DMS53 treated with DMSO at 0.1 percent for 48 hours (cell line): ENCODE measurements at regions not wholly inside any gene's neighbourhood (a gene's known extent, or its start where the extent isn't known, plus 50 kb on each side); places are given as distances from the start of the nearest gene placed in this dataset.

Experiments
- DNase-seq: peaks from one replicate; lab custom pipeline; 2025; ENCODE audit not compliant: unreplicated experiment; lab: John Stamatoyannopoulos, UW

DNA sequence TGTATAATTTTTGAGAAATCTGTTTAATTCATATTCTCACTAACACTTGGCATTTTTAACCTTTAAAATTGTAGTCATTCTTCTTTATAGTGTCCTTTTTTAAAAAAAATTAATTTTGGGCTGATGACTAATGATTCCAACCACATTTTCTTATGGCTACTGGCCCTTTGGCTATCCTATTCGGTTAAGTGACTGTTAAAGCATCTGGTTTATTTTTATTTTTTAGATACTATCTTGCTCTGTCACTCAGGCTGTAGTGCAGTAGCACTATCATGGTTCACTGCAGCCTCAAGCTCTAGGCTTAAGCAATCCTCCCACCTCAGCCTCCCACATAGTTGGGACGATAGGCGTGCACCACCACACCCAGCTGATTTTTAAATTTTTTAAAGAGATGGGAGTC lies 723.2 kb upstream of the CXADR start:
- DNase-seq, result no peak

DNA sequence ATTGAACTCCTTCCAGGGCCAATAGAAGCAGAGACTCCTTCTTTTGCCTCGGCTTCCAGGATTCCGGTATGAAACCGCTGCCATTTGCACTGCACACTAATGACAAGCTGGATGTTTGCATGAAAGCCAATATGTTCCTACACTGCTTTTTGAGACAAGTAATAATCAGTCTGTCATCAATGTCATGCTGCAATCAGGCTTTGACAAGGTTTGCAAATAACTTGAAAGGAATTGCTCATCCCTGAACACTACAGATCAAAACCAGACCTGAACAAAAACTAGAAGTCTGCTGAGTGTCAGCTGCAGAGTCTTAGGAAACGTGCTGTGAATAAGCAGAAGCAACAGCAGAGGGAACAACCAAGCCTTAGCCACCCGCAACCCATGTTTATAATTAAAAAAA lies 720.7 kb upstream of the CXADR start:
- no peak for DNase-seq

DNA sequence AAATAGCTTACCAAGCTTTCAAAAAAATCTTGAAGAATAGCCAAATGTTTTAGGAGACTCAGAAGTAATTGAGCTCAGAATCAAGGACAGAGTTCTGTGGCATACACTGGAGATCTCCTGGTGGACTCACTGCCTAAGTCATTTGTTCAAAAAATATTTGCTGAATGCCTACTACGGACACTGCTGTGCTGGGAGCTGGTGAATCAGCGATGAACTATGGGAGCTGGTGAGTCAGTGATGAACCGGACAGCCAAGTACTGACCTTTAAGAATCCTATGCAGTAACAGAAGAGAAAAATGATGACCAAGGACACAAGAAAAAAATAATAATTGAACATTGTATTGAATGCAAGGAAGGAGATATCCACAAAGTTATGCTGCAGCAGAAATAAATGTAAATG lies 717.9 kb upstream of the CXADR start:
- no peak for DNase-seq

DNA sequence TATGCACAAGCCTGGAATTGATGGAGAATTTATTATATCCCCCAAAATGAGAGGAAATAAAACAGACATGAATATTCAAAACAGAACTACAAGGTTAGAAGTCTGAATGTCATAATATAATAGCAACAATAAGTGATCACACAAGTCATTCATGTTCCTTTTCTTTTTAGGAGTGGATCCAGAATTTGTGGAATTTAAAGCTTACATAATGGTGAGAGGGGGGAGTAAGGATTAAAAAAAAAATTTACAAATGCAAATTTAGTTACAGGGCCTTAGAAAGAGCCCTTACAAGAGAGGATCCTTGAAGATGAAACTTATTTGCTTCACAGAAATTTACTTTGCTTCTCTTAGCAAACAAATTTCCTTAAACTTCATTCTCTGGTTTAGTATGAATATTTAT lies 716.1 kb upstream of the CXADR start:
- DNase-seq, result no peak

DNA sequence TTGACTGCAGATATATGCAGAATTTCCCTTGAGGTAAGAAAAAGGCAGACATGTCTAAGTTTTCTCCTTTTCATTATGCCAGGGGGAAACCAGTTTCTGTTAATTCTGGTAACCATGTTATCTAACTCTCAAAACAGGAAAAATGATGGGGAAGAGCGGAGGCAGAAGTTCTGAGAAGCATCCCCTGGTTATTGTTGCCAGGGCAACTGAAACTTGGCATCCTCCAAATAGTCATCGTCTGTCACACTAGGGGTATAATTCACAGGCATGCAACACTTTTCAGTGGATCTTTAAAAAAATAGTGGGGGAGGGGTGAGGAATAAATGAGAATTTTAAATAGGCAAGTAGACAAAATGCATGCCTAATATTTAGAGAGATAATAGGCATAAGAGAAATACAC lies 715.3 kb upstream of the CXADR start:
- DNase-seq, result no peak

DNA sequence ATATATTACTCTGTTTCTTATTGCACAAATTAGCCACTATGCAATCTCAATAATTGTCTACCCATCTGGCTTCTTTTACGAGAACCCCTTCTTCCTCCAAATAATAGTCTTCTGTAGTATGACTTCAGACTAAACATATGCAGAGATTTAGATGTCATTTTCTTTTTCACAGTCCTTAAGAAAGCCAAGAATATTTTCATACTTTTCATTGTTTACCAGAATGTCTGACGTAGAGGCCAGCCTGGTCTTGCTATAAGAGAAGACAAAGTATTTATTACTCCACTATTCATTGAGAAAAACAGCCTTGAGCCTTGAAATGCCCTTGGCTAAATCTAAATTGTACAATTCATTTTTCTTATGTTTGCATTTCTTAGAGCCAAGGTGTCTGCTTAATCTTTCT lies 714.9 kb upstream of the CXADR start:
- no peak for DNase-seq

DNA sequence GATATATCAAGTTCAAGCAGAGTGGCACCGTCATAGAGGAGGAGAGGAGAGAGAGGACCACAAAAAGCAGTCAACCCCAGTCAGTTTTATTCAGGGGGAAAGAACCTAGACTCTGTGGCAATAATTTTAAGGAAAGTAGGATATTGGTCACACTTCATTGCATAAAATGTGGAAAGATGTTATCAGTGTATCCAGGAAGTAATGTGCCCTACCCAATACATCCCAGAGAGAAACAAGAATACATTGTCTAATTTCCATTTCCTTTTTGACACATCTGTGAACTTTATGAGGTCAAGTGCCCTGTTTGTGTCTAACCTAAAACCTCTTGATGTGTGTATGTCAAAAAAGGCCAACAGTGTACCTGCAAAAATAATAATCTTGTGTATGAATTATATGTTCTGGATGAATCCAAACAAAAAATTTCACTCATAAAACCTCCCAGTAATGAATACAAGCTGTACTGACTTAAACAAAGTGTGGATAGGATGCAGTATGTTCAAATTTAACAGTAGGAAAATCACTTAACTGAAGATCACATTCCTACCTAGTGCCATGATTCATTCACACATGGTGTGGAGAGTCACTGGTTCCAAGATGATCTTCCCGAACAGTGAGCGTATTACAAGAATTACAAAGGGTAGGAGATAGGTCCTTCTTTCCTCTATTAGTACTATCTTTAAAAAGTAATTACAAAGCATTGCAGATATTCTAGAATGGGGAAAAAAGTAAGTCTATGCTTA lies 712.1 kb upstream of the CXADR start:
- no peak for DNase-seq

DNA sequence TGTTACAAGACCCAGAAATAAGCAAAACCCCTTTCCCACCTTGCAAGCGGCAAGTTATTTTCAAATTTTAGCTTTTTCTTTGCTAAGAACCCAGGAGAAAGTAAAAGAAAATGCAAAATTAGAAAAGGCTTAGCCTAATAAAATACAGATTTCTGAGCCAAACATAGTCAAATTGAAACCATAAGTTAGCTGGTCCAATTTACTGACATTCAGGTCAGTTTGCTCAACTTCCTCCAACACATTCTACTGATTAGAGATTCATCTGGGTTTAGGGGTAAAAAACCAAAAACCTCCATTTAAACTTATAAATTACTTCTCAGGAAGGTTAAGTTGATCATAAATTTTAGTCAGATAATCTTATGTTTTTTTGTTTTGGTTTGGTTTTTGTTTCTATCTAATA lies 701.8 kb upstream of the CXADR start:
- no peak for DNase-seq

DNA sequence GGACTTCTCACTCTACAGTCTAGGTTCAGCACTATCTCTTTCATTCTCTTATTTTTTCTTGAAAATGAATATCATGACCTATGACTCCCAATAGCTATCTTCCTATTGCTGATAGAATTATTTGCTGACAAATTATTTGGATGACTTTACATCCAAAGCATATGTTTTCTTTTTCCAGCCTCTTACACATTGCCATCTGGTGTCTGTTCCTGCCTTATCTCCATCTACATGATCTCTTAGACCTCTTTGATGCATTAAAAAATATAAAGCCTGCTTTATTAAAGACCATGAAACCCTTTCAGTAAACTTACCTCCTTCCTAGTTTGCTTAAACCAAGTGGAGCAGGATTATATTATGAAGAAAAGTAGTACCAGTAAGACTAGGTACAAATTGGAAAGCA lies 700.9 kb upstream of the CXADR start:
- no peak for DNase-seq

DNA sequence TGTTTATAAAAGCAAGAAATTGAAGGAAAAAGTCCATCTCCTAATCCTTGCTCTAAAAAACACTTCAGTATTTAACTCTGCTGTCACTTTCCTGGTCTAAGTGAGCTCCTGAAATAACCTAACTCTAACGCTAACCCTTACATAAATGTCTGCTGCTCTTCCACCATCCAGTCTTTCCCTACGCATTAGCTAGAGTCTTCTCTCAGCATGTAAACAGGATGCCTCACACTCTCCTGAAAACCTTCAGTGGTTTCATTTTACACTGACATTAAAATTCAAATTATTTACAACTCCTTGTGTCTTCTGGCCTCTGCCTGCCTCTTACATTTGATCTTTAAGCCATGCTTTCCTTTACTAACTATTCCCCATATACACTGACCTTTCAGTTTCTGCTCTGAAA lies 697.6 kb upstream of the CXADR start:
- DNase-seq, result no peak

DNA sequence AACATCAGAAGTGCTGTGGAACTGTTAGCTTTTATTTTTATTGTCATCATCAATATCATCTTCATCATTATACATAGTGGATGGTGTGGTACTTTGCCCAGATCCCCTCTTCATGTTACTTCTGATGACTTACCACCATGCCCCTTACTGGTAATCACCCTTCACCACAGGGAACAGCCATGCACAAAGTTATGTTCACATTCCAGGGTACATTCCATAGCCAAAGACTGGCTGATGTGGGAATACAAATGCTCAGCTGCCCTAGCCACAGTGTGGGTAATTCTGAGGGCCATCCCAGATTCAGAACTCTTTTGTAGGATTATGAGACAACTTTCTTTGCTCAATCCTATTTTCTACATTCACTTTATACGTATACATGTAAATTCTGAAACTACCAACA lies 691.3 kb upstream of the CXADR start:
- no peak for DNase-seq

DNA sequence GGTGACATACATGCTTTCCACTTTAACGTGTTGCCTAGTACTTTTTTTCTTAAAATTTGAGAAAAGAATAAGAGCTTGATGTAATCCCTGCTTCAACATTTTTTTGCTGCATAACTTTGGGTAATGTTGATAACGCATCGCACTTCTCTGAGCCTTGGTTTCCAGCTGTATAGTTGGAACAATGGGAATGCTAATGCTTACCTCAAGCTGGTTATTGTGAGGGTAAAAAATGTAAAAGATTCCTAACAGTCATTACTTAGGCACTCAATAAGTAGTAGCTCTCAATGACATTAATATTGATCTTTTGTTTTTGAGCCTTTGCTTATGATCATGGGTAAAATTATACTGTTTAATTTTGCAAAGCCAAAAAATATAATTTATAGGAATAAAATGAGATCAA lies 683.3 kb upstream of the CXADR start:
- DNase-seq, result no peak

DNA sequence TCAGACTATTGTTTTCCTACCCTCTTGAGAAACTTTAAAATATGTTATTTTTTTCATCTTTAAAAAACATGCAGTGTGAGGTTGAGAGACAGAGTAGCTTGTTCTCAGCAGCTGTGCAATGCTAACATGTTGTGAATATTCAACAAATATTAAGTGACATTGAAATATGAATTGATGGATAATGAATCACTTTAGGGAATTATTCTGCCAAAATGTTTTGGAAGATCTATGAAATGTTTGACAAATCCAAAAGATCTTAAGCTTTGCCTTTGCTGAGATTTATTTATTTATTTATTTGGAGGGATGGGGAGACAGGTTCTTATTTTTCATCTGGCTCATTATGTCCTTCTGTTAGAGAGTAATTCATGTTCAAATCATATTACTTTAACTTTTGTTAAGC lies 680.1 kb upstream of the CXADR start:
- DNase-seq, result no peak

DNA sequence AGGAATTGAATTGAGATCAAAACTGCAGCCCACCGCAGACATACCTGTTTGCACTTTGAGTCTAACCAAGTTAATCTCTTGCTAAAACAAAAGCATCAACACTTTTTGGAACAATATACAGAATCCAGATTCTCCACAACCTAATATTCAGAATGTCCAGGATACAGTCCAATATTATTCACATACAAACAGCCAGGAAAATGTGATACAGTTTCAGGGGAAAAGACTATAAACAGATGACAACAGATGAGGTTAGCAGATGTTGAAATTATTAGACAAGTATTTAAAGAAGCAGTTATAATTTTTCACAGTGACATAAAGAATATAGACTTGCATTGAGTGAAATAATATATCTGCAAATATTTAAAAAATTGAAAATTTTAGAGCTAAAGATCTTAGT lies 678.1 kb upstream of the CXADR start:
- DNase-seq, result no peak

DNA sequence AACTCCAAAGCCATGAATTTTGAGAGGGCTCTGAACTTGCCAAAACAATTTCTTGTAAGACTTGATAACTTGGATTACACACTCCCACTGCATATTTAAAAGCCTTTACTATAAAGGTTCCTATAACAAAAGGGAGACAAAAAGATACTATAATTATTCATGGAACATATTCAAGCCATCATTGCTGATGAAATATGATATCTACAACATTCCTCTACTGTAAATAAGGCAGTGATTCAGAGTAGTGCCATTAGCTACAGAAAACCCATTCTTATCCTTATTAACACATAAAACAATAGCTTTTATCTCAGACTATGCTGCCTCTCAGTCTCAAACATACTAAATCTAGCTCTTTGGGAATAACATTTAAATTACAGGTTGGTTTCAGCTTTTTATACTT lies 675.5 kb upstream of the CXADR start:
- DNase-seq, result no peak

DNA sequence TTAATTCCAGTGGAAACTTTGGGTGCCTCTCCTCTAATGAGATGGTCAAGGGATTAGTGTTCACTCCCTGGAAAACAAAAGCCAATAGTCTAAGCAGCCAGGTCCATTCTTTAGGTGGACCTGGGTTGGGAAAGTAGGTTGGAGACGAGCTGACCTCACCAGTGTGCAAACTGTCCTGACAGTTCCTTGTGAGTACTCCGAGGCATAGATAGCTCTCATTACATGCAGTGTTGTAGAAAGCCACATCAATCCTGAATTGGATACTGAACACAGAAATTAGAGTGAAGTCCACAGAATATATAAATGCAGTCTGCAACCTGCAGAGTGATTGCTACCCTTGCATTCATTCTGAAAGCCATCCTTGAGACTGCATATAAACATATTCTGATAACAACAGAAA lies 675.1 kb upstream of the CXADR start:
- DNase-seq, result no peak

DNA sequence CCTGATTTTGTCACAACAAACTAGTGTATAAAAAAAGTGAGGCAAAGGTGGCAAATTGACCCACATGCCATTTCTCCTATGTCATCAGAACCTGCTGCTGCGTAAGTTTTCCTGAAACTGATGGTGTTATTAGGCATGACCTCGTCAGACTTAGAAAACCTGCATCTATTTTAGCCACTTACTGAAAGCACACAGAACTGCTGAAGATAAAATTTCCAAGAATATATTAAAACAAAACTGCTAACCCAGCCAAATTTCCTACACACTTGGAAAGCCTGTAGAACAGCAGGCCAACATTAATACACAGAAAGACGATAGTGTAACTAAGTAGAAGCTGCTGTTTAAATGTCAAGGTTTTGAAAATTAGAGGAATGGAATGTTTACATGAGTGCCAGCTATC lies 674.5 kb upstream of the CXADR start:
- no peak for DNase-seq

DNA sequence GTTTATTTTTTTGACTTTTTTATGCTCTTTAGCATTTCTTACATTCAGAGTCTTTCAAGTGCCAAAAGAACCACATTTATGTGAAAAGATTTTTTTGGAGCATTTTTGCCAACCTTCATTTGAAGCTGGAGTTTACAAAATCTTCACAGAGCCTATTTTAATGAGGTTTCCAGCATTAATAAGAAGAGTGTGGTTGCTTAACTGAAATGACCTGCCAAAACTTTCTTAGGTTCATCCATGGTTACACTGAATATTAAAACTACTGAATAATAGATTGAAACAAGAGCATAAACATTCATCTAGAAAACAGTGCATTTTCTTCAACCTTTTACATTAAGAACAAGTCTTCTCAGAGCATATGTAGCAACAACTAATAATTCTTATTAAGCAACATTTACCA lies 672.3 kb upstream of the CXADR start:
- DNase-seq, result no peak

DNA sequence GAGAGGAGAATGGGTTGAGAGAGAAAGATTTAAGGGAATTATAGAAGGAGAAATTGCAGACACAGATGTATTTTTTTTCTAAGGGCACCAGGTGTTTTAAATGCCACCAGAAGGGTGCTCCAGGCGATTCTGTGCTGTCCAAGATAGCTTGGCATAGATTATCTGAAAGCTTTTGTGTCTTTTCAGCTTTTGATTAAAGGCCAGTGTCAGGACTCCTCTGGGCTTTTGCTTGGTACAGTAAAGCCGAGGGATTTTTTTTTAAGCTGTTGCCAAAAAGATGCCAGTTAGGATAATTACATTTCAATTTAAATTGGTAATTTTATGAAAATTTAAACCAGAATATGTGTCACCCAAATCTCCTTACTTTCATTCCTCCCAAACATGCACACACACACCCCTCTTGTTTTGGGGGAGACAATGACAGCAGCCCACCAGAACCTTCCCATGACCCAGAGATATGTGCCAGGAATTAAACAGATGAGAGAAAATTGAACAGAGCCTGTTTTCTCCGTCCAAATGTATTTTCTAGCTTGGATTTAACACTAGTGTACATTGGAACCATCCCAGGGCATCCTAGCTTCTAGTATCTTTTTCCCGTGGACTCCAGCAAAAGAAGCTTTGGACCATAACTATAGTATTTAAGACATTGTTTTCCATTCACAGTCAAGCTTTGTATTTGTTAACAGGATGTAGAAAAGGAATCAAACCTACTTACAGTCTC lies 670.7 kb upstream of the CXADR start:
- no peak for DNase-seq

DNA sequence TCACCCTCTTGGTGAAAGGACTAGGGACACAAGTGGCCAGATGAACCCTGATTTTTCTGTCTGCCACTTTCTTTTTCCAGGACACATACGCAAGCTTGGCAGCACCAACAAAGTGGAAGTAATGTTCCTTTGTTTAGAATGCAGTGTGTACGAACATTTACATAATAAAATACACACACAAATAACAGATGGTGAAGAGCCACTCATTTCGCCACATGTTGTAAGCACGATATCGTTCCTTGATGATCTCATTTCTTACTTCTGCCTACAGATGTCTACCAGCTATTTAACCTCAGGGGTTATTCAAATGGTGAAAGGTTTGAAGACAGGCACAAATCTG lies 670.2 kb upstream of the CXADR start:
- DNase-seq, result no peak

DNA sequence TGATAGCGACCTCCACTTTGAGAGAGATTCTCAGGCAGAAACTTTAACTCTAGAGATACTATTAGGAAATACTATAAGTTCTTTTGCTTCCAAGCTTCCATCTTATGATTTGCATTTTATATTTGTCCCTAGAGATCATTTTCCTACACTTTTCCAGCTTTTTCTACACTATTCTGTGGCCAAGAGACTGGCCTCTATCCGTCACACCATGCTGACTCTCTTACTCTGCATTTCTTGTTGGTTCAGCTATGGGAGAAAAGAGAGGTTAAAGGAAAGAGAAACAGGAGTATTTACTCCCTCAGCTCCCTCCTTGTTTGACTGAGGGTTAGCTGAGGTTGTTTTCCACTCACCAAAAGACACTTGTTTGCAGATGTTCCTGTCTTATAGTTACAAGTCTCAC lies 665.6 kb upstream of the CXADR start:
- no peak for DNase-seq

DNA sequence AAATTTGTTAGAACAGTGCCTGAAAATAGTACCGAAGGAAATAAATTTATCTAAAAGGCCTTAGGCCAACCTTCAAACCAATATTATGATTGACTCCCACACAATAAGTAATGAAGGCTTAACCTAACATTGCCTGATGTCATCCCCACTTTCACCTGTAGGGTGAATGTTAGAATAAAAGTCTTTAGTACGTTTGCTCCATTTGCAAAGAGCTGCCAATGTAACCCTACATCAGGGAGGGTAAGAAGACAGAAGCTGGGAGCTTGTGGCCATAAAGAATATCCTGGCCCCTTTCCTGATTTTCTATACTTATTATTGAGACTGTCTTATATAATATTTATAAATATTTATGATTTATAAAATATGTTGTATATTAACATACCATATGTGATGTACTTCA lies 661.8 kb upstream of the CXADR start:
- no peak for DNase-seq

DNA sequence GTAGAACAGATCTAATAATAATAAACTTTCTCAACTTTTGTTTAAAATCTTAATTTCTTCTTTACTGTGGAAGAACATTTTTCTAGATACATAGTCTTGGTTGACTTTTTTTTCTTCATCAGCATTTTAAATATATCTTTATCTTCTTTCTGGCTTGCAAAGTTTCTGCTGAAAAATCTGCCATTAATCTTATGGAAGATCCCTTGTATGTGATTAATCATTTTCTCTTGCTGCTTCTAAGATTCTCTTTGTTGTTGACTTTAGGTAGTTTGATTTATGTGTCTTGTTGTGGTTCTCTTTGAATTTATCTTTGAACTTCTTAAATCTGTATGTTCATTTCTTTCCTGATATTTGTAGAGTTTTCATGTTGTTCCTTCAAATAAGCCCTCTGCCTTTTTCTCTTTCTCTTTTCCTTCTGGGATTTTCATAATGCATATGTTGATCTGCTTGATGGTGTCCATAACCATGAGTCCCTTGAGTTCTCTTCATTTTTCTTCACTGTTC lies 657.6 kb upstream of the CXADR start:
- DNase-seq, result no peak
